ENCODE measurements at regions not wholly inside any gene's neighbourhood (a gene's known extent, or its start where the extent isn't known, plus 50 kb on each side); places are given as distances from the start of the nearest gene placed in this dataset.

DNA sequence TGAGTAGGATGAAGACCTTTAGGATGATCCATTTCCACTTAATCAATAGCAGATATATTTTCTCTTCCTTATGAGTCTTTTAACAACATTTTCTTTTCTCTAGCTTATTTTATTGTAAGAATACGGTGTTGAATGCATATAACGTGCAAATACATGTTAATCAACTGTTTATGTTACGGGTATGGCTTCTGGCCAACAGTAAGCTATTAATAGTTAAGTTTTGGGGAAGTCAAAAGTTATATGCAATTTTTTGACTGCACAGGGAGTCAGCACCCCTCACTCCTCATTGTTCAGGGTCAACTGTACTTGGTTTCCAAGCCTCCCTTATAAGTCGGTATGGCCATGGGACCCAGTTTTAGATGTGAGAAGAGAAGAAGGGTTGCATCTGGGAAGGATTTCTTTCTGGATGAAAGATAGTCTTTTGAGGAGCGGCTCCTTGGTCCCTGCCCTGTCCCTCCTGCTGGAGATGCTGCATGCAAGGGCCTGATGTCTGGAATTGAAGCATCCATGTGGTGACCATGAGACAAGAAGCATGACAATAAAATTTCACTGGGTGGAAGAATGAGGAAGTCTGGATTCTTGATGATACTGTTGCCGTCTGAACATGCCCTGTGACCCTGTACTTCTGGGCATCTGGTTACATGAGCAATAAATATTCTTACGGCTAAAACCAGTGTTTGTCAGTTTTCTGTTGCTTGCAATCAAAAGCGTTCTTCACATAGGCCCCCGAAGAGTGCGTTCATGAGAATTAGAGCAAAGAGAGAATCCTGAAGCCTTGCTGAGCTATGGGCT is 194.7 kb upstream of the PMEPA1 start:
- Histone ChIP-seq H2BK12ac (ENCODE audit: insufficient read length, low read depth, low read length) (no peak overlapping the region), H3K79me1 (ENCODE audit: insufficient read depth, low read depth, low read length, poor library complexity, severe bottlenecking) (no peaks in the 10 kb centered on the region), H2AFZ (ENCODE audit: low read length) (no peak overlapping the region), H2BK5ac (ENCODE audit: insufficient read length, low read length) (no peak overlapping the region), H2BK15ac (ENCODE audit: low read depth, low read length) (no peak overlapping the region), H3K23me2 (ENCODE audit: insufficient read length, low read depth, low read length, poor library complexity, severe bottlenecking) (no peaks in the 10 kb centered on the region), H3K79me2 (ENCODE audit: insufficient read depth, low read length) (no peaks in the 10 kb centered on the region), H4K5ac (ENCODE audit: insufficient read length, low read depth, low read length) (no peak overlapping the region), H3K4me1 (ENCODE audit: insufficient read depth, low read length) (no peaks in the 10 kb centered on the region), H3K9me3 (ENCODE audit: control insufficient read depth, low read depth, low read length) (no peaks in the 10 kb centered on the region), H3K18ac (ENCODE audit: insufficient read length, low read depth, low read length) (no peak overlapping the region), H3K14ac (ENCODE audit: insufficient read depth, low read length) (no peak overlapping the region), H2BK20ac (ENCODE audit: low read depth, low read length, poor library complexity, severe bottlenecking) (no peak overlapping the region), H4K8ac (replicated peaks; ENCODE audit: insufficient read length, low read depth, low read length) (no peak overlapping the region), H4K91ac (ENCODE audit: insufficient read length, low read depth, low read length) (no peak overlapping the region), H3K23ac (ENCODE audit: insufficient read length, low read depth, low read length) (no peak overlapping the region), H3K56ac (ENCODE audit: insufficient read length, low read depth, low read length) (no peak overlapping the region), H3K4me2 (ENCODE audit: insufficient read depth, insufficient read length, low read length) (no peak overlapping the region), H2BK120ac (ENCODE audit: low read depth, low read length, poor library complexity, severe bottlenecking) (no peak overlapping the region), H4K20me1 (ENCODE audit: control insufficient read depth, insufficient read depth, insufficient read length) (no peaks in the 10 kb centered on the region), H3K4ac (ENCODE audit: low read depth, low read length) (no peak overlapping the region), H3T11ph (ENCODE audit: low read length) (no peak overlapping the region), H2AK5ac (ENCODE audit: insufficient read length, low read length) (no peak overlapping the region), H3K27me3 (ENCODE audit: insufficient read depth, low read length) (no peaks in the 10 kb centered on the region), H3K9ac (ENCODE audit: extremely low read depth, insufficient read length, low read length) (no peak overlapping the region), H3K27ac (ENCODE audit: insufficient read length, low read depth, low read length) (no peak overlapping the region)
- WGBS (ENCODE audit: extremely low coverage, insufficient read length, low lambda C conversion rate), result no CpG with 5 or more reads among the region's 10 CpGs
- H3K4me3 Mint-ChIP-seq, result no peak overlapping the region
- no peak overlapping the region for H3K27ac Mint-ChIP-seq
- H3K36me3 Mint-ChIP-seq (ENCODE audit: insufficient read depth in 1 of 3, low read depth in 3 of 3), result no peaks in the 10 kb centered on the region
- peaks cover 11 to 25% of the 10 kb centered on the region in 2 experiments for H3K4me1 Mint-ChIP-seq
- DNase-seq, result no peak
- no peaks in the 10 kb centered on the region; the same call in 1 of the 2 replicates for H3K27me3 Mint-ChIP-seq (ENCODE audit: low read depth)
- H3K9me3 Mint-ChIP-seq, result no peaks in the 10 kb centered on the region
- TF ChIP-seq, protein P1, sequence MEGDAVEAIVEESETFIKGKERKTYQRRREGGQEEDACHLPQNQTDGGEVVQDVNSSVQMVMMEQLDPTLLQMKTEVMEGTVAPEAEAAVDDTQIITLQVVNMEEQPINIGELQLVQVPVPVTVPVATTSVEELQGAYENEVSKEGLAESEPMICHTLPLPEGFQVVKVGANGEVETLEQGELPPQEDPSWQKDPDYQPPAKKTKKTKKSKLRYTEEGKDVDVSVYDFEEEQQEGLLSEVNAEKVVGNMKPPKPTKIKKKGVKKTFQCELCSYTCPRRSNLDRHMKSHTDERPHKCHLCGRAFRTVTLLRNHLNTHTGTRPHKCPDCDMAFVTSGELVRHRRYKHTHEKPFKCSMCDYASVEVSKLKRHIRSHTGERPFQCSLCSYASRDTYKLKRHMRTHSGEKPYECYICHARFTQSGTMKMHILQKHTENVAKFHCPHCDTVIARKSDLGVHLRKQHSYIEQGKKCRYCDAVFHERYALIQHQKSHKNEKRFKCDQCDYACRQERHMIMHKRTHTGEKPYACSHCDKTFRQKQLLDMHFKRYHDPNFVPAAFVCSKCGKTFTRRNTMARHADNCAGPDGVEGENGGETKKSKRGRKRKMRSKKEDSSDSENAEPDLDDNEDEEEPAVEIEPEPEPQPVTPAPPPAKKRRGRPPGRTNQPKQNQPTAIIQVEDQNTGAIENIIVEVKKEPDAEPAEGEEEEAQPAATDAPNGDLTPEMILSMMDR (conservative IDR thresholded peaks at IDR 0.05), result no peak
